Gastrocnemius medialis (tissue), 4 donors: ENCODE measurements at regions not wholly inside any gene's neighbourhood (a gene's known extent, or its start where the extent isn't known, plus 50 kb on each side); places are given as distances from the start of the nearest gene placed in this dataset.

ENCODE experiments used
- CTCF ChIP-seq, 5 experiments: fragments of 450-650 bp in 3 of 5; fragments of 200-600 bp in 2 of 5; sonication (generic) in 2 of 5; IDR thresholded peaks in 4 of 5; conservative IDR thresholded peaks in 1 of 5; 1 replicate in 4 of 5; 2 replicates in 1 of 5; pipeline ENCODE4 v1.5.1; 2016 to 2019; ENCODE audit warnings: antibody characterized with exemption in 5 of 5, mild to moderate bottlenecking in 3 of 5, moderate library complexity in 3 of 5
- POLR2A ChIP-seq, 2 donors: fragments of 450-650 bp; IDR thresholded peaks; one replicate each; pipeline ENCODE4 v1.6.1; 2017; ENCODE audit warnings: antibody characterized with exemption in 2 of 2, mild to moderate bottlenecking in 2 of 2, moderate library complexity in 2 of 2

DNA sequence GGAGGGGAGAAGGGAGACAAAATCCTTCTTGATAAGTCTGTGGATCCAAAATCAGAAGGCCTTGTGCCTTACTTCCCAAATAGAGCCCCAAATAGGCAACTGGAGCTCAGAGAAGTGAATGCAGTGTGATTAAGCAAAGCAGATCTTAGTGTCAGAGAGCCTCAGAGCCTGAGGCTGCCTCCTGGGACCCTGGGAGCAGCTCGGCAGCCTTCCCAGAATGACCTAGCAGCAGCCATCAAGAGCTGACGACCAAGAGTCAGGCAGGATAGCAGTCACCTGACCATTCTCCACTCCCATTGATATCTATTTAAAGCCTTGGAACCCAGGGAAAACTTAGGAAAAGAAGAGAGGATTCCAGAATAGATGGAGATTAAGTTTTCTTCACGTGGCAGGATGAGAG, 78.0 kb upstream of the SMYD2 start:
- TF ChIP-seq CTCF (IDR thresholded peaks at IDR 0.05 in 4 of 5, conservative IDR thresholded peaks at IDR 0.05 in 1 of 5) (no peak), POLR2A (IDR thresholded peaks at IDR 0.05) (no peak)
